ENCODE measurements at regions not wholly inside any gene's neighbourhood (a gene's known extent, or its start where the extent isn't known, plus 50 kb on each side); places are given as distances from the start of the nearest gene placed in this dataset.

- TF ChIP-seq CTCF (IDR thresholded peaks at IDR 0.05; ENCODE audit: low read depth, low read length, poor library complexity, severe bottlenecking) (no peak), EZH2phosphoT487 (IDR thresholded peaks at IDR 0.05; ENCODE audit: borderline replicate concordance, low read length) (no peak)
These were observed 825.0 kb upstream of the CHORDC1 start for GRCh38 chr11:91047882-91048281.

Data from DOHH2 (cell line).